ENCODE measurements at regions not wholly inside any gene's neighbourhood (a gene's known extent, or its start where the extent isn't known, plus 50 kb on each side); places are given as distances from the start of the nearest gene placed in this dataset.

- peak; percentile 38 for DNase-seq
These were observed 71.5 kb upstream of the RPS23 start for GRCh38 chr5:82349652-82350051.

DNA sequence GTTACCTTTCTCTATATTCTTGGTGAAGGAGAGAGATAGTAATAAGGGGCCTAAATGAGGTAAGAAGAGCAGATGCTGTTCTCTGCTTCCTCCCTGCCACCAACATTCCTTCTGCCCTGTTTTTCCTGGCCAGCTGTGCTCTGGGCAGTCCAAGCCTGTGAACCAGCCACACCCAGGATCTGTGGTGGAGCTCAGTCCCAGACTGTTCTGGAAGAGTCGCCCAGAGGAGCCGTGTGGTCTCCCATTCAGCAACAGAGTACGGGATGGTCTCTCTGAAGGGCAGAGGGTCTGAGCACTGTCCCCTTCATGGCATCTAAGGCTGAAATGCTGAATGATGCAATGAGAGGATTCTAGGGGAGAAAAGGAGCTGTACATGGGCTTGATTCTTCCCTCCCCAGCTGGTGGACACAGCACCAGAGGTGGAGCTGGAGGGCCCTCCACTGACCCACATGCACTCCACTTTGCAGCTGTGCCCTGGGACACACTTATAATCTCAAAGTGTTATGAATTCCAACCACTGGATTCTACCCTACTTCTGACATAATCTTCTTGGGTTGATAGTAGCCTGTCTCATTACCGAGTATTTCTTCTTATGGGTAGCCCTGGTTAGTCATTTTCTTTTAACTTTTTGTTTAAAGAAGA, 70.8 kb upstream of the RPS23 start:
- no peak for DNase-seq

GRCh38 chr5:82347201-82347865, 69.2 kb upstream of the RPS23 start:
- peak; percentile 23 for DNase-seq

- DNase-seq, result no peak
These were observed 68.4 kb upstream of the RPS23 start for GRCh38 chr5:82346399-82347165.

- DNase-seq, result no peak
These were observed 67.0 kb upstream of the RPS23 start for GRCh38 chr5:82345108-82345507.

- no peak for DNase-seq
These were observed 63.2 kb upstream of the RPS23 start for GRCh38 chr5:82341325-82341724.

DNA sequence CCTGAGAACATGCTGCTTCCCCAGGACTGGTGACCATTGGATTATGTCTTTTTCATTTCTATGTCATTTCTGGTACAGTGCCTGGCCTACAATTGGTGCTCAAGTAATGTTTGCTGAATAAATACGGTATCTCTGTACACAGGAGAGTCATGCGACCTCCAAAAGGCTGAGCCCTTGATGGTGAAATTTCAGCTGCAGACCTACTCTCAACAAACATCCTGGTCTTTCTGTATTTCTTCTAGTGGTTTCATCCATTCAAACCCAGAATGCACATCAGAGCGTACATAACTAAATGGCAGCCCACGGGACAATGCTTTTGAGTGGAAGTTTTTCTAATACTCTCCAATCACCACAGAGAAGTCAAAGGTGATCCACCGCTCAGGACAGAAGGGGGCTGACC, 62.6 kb upstream of the RPS23 start:
- no peak for DNase-seq

DNA sequence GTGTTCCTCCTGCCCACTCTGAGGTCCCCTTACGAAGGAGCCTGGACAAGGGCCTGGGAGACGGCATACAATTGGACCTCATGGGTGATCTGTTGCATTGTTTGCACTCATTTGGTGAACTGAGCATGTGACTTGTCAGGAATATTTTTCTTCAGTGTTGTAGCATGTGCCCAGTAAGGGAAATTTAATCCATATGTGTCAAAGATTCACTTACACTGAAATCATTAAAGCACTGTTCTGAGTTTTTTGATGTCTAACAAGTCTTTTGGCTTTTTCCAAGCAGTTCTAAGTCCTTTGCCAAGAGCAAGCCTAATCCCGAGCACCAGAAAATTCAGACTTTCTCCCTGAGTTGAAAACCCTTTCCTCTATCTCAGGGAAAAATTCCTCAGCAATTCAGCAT, 61.6 kb upstream of the RPS23 start:
- no peak for DNase-seq

- DNase-seq, result no peak
These were observed 60.7 kb upstream of the RPS23 start for GRCh38 chr5:82338771-82339373.

DNA sequence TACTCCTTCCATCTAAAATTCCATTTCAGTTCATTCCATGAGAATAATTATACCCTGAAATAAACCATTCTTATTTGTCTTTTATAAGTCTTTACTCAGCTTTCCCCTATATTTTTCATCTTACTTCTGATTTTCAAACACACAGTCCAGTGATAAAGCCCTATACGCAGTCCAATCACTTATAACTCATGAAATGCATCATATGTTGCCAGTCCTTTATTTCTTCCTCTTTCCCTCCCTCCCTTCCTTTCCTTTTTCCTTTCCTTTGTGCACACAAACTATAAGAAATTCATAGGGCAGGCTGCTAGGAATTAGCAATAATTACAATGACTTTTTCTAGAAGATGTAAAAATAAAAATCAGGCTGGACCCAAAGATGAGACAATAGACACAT, 58.8 kb upstream of the RPS23 start:
- no peak for DNase-seq

DNA sequence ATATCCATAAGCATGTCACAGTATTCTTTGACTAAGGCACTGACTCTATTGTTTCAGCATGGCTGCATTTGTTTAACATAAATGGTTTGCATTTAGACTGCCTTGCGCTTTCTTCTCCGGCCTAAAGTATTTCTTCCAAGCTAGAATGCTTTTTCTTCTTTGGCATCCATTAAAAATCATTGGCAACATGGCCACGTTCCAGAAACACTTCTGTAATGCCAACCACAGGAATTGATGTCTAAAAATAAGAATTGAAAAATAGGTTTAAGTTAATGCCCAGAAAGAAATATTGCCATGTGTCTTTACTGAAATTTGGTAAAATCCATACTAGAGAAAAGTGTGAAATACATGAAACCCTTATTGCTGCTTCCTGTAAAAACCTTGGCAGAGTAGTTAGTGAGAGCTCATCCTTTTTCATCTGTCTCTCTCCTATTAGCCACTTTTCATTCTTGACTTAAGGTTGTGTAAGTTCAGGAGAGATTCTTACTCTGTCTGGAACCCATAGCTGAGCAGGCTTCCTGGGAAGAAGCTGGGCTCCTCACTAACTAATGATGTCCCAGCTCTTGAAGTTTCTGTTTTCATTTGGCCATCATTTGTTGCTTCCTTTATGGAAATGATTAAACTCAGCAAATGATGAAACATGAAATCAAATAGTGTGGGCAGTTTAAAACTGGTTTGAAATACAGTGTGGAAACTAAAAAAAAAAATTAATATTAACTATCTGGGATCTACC, 58.2 kb upstream of the RPS23 start:
- no peak for DNase-seq

GRCh38 chr5:82335806-82336205, 57.7 kb upstream of the RPS23 start:
- DNase-seq, result no peak

DNA sequence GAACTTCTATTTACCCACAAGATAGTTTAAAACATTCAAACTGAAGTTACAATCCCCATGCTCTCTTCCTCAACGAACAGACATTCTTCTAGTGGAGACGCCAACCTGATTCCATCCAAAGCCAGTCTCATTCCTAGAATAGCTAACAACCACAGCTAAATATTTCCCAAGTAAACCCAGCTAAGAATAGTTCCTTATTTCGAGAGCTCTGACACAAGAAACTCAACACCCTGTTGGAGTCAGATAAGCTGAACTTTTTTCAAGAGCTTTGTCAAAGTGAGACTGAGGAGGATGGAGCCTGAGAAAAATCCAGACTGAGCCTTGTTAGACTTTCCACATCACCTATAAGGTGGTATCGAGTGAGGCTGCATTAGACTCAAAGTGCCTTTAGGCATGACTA, 56.7 kb upstream of the RPS23 start:
- DNase-seq, result no peak

DNA sequence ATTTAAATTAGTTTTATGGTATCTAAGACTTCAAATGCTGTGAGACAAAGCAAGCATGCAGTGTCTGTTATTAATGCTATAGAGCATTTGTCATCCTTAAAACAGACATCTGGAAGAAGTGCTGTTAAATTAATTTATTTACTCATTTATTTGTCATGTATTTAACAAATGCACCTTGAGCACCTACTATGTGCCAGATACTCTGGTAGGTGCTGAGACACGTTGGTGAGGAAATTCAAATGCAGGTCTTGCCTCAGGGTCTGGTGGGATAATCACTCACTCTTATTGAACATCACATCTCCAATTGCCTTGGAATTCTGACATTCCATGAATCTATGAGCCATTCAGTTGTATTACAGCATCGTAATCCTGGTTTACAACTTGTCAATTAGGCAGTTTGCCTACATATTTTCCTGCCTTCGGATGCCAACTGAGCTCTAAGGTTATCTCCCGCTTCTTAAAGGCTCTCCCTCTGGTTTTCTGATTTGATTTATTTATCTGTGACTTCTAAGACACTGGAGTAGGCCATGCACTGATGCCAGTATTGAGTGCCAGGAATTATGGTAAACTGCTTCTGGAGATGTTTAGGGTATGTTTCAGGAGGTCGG, 56.0 kb upstream of the RPS23 start:
- no peak for DNase-seq

GRCh38 chr5:82332886-82333615, 54.9 kb upstream of the RPS23 start:
- no peak for DNase-seq

DNA sequence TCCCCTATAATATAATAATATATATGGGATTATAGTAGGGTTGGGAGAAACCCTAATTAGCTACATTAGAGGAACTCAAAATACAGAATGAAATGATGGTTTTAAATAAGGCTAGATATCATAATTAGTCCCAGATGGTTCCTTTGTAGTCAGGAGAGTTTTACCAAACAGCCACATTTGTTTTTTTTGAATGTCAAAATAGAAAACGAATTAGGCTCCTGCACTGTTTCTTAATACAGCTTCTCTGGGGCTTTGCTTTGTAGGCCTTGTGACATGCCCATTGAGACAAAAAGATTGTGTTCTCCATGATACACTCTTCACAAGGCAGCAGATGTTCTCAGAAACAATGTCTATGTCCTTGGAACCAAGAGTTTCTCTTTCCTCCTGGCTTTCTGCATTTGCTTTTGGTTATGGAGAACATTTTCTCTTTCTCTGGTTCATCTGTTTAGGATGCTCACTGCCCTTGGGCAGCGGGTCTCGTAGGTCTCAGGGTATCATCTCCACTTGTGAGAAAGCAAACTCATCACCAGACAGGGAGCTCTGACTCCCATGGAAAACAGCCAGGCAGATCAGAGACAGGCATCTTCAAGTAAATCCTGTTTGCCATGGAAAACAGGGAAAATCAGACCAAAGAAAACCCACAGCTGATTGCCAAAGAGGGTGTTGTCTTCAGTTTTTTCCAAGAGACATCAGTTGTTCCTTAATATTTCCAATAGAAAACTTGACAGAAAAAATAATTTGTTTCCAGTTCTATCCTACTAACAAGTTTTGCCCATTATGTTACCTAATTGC, 54.1 kb upstream of the RPS23 start:
- no peak for DNase-seq

DNA sequence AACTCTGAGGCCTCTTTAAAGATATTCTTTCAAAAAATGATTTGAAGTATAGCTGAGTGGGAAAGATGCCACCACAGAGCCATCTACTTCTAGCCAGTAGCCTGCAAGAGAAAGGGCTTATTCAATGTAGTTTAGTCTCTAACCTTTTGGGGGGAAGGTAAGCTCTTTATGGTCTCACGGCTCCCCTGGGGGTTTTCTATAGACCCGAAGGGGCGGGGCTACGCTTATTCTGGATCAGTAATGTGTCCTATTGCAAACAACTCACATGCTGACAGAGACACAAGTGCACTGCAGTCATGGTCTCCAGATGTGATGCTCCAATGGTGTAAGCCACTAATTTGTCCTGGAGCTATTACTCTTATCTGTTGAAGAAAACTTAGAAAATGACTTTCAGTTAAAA, 53.4 kb upstream of the RPS23 start:
- no peak for DNase-seq

DNA sequence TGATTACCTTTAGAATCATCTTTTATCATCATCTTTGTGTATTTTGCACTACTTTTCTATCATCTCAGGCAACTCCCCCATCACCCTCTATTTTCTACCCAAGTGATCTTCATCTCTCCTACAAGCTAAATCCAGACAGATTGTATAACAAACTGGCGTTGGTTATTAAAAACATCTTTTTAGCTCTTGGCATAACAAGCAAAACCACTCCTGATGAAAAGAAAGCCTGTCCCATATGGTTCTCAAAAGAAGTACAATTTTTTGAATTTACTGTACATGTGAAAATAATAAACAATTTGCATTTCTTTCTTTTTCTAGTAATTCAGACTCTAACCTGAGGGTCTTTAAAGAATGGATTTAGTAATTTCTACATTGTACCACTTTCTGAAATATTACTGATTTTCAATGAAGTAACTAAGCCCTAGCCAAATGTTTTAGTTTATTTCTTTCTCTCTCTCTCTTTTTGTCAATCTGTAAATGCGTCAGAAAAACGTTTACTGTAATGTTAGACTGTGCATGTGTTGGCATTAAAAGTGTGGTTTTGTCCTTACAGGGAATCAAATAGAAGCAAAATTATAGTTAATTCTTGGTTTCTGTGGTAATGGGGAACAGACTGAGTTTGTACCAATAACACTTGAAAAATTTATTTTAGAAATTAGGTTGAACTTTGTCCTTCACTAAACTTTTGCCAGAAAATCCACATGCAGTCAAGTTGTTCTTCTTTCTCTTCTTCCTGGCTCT, 52.5 kb upstream of the RPS23 start:
- no peak for DNase-seq

DNA sequence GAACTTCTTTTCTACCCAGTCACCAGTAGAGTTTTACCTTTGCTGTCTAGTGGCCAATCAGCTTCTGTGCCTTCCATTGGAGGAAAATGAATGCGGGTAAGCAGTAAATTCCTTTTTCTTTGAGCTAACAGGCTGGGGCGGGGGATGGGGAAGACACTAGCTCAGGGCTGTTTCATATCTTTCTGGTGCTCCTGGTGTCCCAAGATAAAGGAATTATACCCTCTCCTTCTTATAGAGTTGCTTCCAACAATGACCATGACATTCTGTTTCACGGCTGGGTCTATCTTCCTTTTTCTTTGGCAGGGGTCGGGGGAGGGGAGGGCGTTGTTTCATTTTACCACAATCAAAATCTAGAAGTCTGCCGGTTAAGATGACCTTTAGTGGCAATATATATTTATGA, 51.2 kb upstream of the RPS23 start:
- no peak for DNase-seq

Measured in activated CD4-positive, alpha-beta T cell treated with anti-CD3 and anti-CD28 coated beads, Interleukin-10, Interleukin-2, amounts not matched to agents 100 ng/mL and 50 ng/mL, durations not matched to agents 16 hours and 8 hours (primary cell).